ENCODE measurements at regions not wholly inside any gene's neighbourhood (a gene's known extent, or its start where the extent isn't known, plus 50 kb on each side); places are given as distances from the start of the nearest gene placed in this dataset.
A peak's percentile ranks its signal among the peaks of the same experiment; 100 is the strongest.
"Not testable (repeated sequence)": the region's sequence is repeated elsewhere in the genome, so short reads cannot be mapped to it uniquely, and the experiment has no call there.

GRCh38 chr6:134446218-134446848 is 128.4 kb upstream of the SGK1 start:
- DNase-seq, result peak; percentile 31

- no peak for DNase-seq
Measured at GRCh38 chr6:134443009-134443408, 125.1 kb upstream of the SGK1 start.

GRCh38 chr6:134442073-134442472 is 124.2 kb upstream of the SGK1 start:
- DNase-seq, result no peak

DNA sequence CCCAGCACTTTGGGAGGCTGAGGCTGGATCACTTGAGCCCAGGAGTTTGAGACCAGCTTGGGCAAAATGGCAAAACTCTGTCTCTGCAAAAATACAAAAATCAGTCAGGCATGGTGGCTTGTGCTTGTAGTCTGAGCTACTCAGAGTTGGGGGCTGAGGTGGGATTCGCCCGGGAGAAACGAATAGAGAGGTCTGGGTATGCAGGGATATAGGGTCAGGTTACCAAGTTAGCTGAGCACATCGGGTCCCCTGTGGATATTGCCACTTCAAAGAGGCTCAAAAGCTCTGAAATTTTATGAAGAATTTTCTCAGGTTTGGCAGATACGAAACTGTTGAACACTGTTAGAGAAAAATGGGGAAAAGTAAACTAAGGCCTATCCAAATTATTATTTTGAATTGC is 120.9 kb upstream of the SGK1 start:
- DNase-seq, result no peak

GRCh38 chr6:134437376-134437775 is 119.5 kb upstream of the SGK1 start:
- no peak for DNase-seq

GRCh38 chr6:134436950-134437349 is 119.0 kb upstream of the SGK1 start:
- DNase-seq, result no peak

GRCh38 chr6:134436281-134436815 is 118.4 kb upstream of the SGK1 start:
- peak; percentile 49 for DNase-seq

DNA sequence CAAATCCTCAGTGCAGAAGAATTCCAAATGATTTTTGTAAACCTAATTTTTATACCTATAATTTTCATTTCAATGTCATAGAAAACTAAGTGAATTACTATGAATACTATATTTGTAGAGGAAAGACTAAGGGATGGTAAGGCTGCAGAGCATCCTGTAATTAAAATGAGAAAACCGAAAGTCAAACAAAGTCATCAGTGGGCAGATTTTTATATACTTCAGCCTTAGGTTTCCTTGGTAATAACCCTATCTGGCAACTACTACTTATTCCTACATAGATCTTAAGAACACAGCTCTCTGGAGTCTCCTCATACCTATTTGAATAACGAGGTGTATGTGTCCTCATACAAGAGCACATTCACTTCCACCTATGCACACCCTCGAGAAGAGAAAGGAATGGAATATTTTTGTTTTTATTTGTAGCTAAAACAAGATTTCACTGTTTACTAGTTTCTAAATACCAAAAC is 117.9 kb upstream of the SGK1 start:
- DNase-seq, result no peak

DNA sequence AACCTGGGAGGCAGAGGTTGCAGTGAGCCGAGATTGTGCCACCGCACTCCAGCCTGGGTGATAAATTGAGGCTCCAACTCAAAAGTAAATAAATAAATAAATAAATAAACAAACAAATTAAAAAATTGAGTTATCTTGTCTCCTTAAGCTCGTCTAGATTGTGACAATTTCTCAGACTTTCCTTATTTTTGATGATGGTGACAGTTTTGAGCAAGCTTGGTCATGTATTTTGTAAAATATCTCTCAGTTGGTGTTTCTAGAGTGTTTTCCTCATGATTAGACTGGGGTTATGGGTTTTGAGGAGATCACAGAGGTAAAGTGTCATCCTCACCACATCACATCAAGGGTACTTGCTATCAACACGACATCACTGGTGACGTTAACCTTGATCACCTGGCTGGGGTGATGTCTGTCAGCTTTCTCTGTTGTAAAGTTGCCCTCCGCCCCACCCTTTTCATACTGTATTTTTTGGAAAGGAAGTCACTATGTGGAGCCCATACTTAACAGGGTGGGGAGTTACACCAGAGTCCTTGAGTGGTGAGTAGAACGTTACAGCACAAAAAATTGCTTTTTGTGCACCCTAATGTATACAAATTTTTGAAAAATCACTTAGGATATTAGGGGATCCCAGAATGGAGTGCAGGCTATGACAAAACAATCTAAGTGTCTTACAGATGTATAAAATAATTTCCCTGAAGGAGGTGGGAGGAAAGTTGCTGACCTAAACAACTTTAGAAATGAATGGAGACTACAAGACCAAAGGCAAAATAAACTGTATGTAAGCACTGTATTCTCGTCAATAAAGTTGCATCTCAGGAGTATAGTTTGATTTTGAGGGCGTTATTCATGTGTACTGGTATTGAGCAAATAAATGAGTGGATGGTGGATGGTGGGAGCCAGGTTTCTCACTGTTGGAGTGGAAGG is 116.4 kb upstream of the SGK1 start:
- DNase-seq, result no peak

DNA sequence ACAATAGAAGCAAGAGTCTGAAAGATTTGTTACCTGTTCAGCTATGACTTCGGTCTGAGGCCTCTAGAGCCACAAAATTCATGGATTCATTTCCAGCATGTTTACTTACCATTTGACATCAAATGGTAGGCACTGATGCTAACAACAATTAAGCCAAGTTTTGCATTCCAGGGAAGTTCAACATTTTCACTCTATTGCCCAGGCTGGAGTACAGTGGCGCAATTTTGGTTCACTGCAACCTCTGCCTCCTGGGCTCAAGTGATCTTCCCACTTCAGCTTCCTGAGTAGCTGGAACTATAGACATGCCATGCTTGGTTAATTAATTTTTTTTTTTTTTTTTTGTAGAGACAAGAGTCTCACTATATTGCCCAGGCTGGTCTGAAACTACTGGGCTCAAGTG is 114.1 kb upstream of the SGK1 start:
- DNase-seq, result no peak

GRCh38 chr6:134431421-134431859 is 113.5 kb upstream of the SGK1 start:
- DNase-seq, result no peak

- no peak for DNase-seq
Measured at GRCh38 chr6:134429861-134430380, 112.0 kb upstream of the SGK1 start.

GRCh38 chr6:134427721-134428120 is 109.8 kb upstream of the SGK1 start:
- DNase-seq, result no peak

DNA sequence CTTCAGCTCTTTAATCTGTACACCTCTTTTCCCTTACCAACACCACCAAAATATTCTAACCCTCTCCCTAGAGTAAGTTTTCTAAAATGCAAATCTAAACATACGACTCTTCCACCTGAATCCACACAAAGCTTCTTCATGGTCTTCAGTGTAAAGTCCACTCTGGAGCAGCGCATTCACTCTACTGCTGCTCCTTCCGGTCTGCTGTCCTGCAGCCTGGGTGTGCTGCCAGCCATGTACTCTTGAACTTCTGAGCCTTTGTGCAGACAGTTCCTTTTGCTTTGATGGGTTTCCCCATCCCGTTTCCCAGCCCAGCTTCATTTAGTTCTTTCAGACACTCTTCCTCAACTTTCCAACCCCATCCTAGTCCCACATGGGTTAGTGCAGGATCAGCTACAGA is 108.7 kb upstream of the SGK1 start:
- DNase-seq, result no peak

DNA sequence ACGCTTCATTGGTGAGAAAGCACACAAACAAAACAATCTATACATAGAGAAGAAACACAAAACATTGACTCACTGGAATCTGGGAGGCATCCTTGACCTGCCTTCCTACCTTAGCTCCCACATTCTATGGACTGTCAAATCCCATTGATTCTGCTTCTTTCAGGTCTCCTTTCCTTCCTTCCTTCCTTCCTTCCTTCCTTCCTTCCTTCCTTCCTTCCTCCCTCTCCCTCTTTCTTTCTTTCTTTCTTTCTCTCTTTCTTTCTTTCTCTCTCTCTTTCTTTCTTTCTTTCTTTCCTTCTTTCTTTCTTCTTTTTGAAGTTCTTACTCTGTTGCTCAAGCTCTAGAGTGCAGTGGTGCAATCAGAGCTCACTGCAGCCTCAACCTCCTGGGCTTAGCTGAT is 108.0 kb upstream of the SGK1 start:
- DNase-seq, result not testable (repeated sequence)

GRCh38 chr6:134425513-134425912 is 107.6 kb upstream of the SGK1 start:
- DNase-seq, result no peak

GRCh38 chr6:134424798-134425170 is 106.9 kb upstream of the SGK1 start:
- no peak for DNase-seq

GRCh38 chr6:134424165-134424797 is 106.4 kb upstream of the SGK1 start:
- no peak for DNase-seq

DNA sequence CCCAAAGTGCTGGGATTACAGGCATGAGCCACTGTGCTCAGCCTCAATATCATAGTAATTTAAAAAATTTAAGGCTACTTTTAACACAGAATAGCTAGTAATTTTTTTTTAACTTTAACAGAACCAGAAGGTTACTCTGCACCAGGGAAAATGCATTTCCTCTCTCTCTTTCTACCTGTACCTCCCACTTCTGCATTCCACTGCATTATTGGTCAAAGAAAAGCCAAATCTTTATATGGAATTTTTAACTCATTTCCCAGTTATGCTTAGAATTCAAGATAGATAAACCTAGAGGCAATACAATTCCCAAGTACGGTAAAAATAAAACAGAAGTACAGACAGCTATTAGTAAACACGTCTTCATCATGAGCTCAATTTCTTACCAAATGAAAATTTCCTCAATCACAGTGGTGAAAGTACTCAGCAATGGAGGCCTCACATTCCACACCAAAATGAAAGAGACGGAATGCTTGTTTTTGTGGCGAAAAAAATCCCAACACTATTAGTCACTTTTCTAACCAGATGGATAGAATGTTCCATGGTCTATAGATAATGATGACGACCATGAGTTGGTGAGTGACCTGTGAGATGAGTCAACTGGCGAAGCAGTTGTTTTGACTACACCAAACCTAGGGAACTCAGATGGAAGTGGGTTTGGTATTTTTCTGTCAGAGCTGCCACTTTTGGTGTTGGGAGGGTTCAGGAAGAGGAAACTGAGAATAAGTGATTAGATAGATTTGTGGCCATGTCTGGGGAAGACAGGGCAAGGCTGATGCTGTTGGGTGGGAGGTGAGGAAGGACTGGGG is 104.7 kb upstream of the SGK1 start:
- no peak for DNase-seq

GRCh38 chr6:134421501-134421900 is 103.6 kb upstream of the SGK1 start:
- DNase-seq, result no peak

DNA sequence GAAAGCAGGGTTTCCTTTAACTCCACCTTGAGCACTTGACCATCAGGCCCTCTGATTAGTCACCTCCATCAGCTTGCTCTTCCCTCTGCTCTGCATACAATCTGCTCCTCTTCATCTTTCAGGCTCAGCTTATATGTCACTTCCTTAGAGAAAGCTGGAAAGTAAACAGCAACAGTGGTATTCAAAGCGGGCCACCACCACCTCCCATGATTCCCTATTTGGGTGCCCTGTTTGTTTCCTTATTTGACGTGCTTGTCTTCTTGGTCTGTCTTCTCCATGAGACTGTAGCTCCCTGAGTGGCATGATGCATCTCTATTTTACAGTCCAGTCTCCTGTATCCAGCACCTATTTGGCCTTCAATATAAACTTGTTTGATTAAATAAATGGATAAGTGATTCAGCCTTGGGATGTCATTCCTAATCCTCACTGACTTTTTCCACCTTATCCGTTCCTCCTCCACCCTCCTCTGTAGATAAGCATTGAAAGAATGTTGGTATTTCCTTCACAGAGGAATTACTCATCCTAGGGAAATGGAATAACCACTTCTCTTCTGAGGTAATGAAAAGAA is 102.8 kb upstream of the SGK1 start:
- no peak for DNase-seq

- DNase-seq, result no peak
Measured at GRCh38 chr6:134419716-134420115, 101.8 kb upstream of the SGK1 start.
